HS-27A (cell line): ENCODE measurements at regions not wholly inside any gene's neighbourhood (a gene's known extent, or its start where the extent isn't known, plus 50 kb on each side); places are given as distances from the start of the nearest gene placed in this dataset.
"Not testable (repeated sequence)": the region's sequence is repeated elsewhere in the genome, so short reads cannot be mapped to it uniquely, and the experiment has no call there.

Experiments used
- DNase-seq: peaks from one replicate; pipeline ENCODE4 v3.0.0-alpha.2; 2012; ENCODE audit warnings: low read depth, missing footprints

DNA sequence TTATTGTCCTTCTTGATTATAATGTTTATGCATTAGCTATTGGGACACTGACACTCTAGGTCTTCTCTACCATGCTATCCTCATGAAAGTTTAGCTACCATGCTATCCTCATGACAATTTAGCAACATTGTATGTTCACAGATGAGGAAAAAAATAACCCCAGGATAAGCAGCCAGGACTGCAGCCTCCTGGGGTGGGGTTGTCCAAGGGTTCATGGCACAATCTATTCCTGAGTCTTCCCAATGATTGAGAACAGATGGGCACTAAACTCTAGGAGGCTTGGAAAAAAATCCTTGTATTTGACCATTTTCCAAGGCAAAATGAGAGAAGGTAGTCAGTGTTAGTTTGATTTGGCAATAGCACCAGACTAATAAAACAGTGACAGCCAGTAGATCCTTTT, 619.8 kb upstream of the LCORL start:
- no peak for DNase-seq

- DNase-seq: no peak
These were observed 616.5 kb upstream of the LCORL start for GRCh38 chr4:18638031-18638430.

- DNase-seq: no peak
These were observed 614.5 kb upstream of the LCORL start for GRCh38 chr4:18636001-18636585.

DNA sequence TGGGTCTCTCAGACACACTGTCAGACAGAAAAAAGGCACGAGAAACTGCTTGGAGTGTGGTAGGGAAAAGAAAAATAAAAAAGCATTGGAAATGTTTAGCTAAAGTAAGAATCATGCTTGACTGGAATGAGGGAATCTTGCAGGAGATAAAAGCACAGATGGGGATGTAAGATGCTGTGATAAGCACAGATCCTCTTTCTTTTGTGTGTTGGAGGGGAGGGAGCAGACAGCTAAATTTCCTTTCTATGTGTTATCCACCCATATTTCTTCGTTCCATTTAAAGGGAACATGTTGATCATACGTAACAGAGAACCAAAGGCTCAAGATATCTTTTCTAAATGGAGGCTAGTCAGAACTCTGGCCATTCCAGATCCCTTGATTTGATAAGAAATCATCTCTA, 614.0 kb upstream of the LCORL start:
- no peak for DNase-seq

GRCh38 chr4:18631586-18631985, 610.0 kb upstream of the LCORL start:
- no peak for DNase-seq

DNA sequence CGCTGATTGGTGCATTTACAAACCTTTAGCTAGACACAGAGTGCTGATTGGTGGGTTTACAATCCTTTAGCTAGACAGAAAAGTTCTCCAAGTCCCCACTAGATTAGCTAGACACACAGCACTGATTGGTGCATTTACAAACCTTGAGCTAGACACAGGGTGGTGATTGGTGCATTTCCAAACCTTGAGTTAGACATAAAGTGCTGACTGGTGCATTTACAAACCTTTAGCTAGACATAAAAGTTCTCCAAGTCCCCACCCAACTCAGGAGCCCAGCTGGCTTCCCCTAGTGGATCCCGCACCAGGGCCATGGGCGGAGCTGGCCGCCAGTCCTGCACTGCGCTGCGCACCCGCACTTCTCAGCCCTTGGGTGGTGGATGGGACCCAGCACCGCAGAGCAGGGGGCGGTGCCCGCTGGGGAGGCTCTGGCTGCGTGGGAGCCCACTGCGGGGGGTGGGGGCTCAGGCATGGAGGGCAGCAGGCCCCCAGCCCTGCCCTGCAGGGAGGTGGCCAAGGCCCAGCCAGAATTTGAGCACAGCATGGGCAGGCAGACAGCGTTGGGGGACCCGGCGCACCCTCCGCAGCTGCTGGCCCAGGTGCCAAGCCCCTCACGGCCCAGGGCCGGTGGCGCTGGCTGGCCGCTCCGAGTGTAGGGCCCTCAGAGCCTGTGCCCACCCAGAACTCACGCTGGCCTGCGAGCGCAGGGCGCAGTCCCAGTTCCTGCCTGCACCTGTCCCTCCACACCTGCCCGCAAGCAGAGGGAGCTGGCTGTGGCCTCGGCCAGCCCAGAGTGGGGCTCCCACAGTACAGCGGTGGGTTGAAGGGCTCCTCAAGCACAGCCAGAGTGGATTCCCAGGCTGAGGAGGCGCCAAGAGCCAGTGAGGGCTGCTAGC, 608.9 kb upstream of the LCORL start:
- DNase-seq: no peak

- DNase-seq: no peak
These were observed 606.0 kb upstream of the LCORL start for GRCh38 chr4:18627447-18628005.

GRCh38 chr4:18626996-18627395, 605.4 kb upstream of the LCORL start:
- DNase-seq: no peak

- no peak for DNase-seq
These were observed 604.8 kb upstream of the LCORL start for GRCh38 chr4:18626366-18626765.

GRCh38 chr4:18621186-18621585, 599.6 kb upstream of the LCORL start:
- DNase-seq: no peak

DNA sequence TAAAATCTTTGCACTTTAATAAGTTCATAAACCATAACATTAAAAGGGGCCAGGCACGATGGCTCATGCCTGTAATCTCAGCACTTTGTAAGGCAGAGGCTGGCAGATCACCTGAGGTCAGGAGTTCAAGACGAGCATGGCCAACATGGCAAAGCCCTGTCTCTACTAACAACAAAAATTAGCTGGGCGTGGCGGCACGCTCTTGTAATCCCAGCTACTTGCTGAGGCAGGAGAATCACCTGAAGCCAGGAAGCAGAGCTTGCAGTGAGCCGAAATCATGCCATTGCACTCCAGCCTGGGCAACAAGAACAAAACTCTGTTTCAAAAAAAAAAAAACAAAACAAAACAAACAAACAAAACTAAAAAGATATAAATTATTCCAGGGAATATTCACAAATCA, 595.2 kb upstream of the LCORL start:
- DNase-seq: no peak

DNA sequence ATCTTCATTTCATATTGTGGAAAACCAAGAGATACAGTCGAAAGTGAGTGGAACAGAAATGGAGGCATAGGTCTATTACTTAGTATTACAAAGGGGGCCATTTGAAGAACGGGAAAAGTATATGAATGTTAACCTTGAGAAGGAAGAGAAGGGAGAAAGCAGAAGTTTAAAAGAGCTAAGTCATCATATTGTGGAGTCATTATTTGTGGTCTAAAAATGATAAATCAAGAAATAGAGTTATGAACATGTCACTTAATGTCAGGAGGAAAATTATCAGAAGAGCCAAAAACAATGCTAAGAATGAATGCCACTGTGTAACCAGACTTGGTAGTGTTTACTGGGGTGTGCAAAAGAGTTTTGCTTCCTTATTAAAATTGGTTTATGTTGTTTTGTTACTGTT, 589.5 kb upstream of the LCORL start:
- no peak for DNase-seq

- no peak for DNase-seq
These were observed 587.5 kb upstream of the LCORL start for GRCh38 chr4:18608908-18609533.

DNA sequence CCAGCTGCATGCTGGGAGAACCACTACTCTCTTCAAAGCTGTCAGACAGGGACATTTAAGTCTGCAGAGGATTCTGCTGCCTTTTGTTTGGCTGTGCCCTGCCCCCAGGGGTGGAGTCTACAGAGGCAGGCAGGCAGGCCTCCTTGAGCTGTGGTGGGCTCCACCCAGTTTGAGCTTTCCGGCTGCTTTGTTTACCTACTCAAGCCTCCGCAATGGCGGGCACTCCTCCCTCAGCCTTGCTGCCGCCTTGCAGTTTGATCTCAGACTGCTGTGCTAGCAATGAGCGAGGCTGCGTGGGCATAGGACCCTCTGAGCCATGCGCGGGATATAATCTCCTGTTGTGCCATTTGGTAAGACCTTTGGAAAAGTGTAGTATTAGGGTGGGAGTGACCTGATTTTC, 581.1 kb upstream of the LCORL start:
- not testable (repeated sequence) for DNase-seq

- peak; percentile 17 for DNase-seq
These were observed 571.9 kb upstream of the LCORL start for GRCh38 chr4:18593297-18594002.

GRCh38 chr4:18582841-18583240, 561.3 kb upstream of the LCORL start:
- DNase-seq: no peak

GRCh38 chr4:18578307-18578706, 556.8 kb upstream of the LCORL start:
- no peak for DNase-seq

- no peak for DNase-seq
These were observed 550.9 kb upstream of the LCORL start for GRCh38 chr4:18572481-18572880.

DNA sequence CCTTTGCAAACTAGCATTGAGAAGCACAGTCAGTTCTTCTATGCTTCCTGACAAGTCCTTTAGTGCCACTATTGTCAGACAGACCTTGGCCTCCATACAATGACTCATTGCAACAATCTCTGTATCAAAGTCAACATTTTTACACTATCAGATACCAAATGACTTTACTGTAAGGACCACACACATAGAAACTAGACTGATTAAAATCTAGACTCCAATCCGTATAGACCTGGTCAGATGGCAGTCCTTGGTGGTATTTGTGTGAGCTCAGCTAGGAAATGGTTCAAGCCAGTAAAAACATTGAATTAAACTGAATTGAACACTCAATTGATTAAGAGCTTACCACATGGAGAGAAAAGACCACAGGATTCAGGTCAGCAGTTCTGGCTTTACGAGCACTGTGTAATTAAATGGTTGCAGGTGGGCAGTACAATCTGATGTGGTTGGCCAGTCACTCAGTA, 549.8 kb upstream of the LCORL start:
- no peak for DNase-seq

GRCh38 chr4:18570370-18570769, 548.8 kb upstream of the LCORL start:
- DNase-seq: no peak

DNA sequence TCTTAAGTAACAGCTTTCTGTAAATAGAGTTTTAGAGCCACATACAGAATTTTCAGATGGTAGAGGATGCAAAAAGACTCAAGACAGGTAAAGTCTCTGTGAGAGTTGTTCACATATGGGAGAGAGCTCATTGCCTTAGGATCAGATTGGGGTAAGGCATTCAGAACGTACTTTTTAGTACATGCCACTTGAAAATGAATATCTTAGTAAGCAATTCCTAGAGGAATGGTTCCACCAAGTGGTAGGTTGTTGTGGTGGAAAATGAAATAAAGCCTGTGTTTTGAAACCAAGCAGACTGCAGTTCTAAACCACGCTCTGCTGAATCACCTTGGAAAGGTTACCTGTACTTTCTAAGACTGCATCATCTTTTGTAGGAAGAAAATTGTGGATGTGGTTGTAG, 547.0 kb upstream of the LCORL start:
- no peak for DNase-seq
